ENCODE measurements at regions not wholly inside any gene's neighbourhood (a gene's known extent, or its start where the extent isn't known, plus 50 kb on each side); places are given as distances from the start of the nearest gene placed in this dataset.
"Not testable (repeated sequence)": the region's sequence is repeated elsewhere in the genome, so short reads cannot be mapped to it uniquely, and the experiment has no call there.

DNA sequence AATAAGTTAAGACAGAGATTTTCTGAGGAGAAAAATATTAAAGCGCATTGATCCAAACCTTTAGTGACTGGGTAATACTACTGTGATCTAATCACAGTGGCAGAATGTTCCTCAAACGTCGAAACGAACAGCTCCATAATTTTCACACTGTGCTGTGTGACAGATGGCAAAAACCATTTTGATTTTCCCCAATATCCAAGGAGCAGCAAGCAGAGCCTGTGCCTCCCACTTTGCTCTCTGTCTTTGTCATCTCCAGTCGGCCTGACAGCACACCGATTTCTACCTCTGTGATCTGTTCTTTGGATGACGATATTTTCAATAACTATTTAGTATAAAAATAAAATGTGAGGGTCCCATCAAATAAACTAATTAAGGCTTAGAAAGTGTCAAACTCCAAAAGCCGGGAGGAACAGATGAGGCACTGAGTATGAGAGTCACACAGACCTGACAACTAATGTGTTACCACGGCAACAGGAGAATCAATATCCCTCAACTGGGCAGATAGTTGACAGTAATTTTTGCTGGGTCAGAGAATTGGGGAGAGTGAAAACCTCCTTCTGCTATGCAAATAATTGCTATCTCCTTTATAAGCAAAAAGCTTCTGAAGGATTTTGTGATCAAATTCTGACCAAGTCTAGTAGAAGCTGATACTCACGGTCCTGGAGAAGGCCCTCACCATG, 489.1 kb upstream of the CFAP20DC start:
- DNase-seq: no peak

DNA sequence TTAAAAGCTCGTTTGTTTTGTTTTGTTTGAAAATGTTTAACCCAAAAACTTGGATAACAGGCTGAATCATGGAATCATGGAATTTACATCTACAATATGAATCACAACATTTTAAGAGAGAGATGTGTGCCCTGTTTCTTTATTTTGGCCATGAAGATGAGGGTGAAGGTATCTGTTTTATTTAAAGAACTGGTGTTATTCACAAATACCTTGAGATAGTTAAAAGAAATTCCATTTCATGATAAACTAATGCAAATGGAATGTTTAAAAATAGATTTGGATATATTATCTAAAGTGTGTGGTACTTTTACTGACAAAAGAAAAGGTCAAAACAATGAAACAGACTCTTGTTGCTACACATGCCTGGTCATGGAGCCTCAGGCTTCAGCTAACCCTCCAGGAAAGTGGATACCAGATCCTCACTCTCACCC, 486.0 kb upstream of the CFAP20DC start:
- DNase-seq: no peak

DNA sequence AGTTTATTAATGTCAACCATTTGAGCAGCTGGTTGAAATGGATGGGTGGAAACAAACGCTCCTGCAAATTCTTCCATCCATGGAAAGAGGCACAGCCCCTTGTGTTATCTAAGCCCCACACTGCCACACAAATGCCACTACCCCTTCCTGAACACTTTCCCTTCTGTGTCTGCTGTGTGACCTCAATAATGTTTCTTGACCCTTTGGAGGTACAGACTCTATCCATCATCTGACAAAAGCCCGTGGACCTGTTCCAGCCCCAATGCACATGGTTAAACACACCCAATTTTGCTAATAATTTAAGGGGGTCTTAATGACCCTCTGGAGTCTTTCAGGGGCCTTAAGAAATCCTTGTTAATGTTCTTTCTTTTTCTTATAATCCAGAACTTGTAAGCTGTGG, 482.2 kb upstream of the CFAP20DC start:
- DNase-seq: no peak

- no peak for DNase-seq
Measured at GRCh38 chr3:59531066-59531745, 481.4 kb upstream of the CFAP20DC start.

DNA sequence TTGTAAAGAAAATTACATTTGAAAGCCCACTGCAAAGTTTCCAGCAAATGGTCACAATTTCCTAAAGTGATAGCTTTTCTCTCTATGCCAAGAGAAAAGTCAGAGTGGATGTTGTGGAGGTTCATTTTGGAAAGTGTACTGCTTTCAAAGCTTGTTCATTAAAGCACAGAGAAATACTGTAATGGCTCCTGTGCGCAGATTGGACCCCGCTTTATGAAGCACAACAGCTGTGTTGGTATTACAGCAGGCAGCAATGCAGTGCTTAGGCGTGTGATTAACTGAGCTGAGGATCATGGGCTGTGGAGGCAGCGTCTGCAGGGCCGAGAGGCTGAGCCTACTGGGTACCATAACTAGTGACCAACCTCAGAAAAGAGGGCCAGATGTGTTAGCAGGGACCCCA, 478.4 kb upstream of the CFAP20DC start:
- no peak for DNase-seq

GRCh38 chr3:59527493-59527892, 477.7 kb upstream of the CFAP20DC start:
- no peak for DNase-seq

- DNase-seq: no peak
Measured at GRCh38 chr3:59526999-59527398, 477.2 kb upstream of the CFAP20DC start.

DNA sequence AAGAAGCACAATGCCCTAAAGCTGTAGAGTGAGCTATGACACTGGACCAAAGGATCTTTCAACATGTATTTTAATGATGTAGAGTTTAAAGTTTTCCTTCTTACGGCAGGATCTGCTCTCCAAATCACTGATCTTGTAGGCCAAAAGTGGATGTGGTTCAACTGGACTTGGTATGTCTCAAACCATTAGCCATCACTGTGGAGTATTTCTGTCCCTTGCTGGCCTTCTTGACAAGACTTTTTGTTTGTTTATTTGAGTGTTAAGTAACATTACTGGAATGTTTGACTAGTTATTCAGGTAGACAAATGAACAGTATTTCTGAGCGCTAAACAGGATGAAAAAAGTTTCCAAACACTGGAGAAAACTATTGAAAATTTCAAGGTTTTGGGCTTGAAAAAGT, 472.7 kb upstream of the CFAP20DC start:
- DNase-seq: no peak

GRCh38 chr3:59519094-59519493, 469.3 kb upstream of the CFAP20DC start:
- DNase-seq: no peak

GRCh38 chr3:59518283-59519055, 468.6 kb upstream of the CFAP20DC start:
- DNase-seq: no peak

- no peak for DNase-seq
Measured at GRCh38 chr3:59517388-59517787, 467.6 kb upstream of the CFAP20DC start.

DNA sequence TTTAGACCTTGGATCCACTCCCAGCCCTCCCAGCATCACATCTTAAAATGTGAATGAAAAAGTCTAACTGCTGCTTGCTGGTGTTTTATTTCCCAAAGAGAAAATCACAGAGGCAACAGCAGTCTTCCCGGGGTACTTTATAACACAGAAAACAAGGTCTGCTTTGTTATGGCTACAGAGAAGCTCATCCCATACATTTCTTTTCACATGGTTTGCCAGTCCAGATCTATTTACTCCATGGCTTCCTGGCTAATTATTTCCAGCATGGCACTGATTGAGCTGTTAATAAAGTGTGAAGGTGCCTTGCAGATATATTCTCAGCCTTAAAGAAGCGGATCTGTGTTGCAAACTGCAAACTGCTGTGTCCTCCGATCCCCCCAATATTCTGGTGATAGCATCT, 466.1 kb upstream of the CFAP20DC start:
- no peak for DNase-seq

- DNase-seq: no peak
Measured at GRCh38 chr3:59514865-59515482, 465.1 kb upstream of the CFAP20DC start.

DNA sequence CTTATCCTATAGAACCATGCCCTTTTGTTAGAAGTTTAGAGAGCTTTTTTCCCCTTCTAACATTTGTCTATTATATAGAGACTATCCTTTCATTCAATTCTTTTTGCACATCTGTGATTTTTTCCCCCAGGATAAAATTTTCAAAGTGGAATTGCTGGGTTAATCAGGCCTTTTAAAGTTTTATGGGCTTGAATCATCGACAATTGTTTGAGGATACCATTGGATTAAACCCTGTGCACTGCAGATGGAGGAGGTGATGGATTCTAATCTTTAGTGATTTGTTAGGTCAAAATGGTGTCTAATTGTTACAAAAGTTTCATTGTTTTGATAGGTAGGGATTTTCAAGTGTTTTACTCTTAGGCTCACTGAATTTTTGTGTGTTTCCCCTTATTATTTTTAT, 463.7 kb upstream of the CFAP20DC start:
- DNase-seq: no peak

GRCh38 chr3:59512066-59512465, 462.2 kb upstream of the CFAP20DC start:
- DNase-seq: no peak

DNA sequence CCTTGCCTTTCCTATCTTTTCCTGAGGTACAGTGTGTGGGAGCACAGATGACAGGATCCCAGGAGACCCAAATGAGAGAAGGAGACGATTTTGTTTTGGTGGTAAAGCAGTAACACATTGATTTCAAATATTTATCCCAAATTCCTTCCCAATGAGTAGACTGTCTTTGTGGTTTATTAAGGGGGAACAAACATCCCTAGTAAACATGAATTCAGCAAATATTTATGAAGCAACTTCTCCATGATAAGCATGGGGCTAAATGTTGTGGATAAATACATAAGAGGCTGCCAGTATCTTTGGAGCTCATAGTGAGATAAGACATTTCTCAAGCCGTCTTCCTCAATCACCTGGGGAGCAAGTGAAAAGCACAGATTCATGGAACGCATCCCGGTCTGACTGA, 460.8 kb upstream of the CFAP20DC start:
- no peak for DNase-seq

DNA sequence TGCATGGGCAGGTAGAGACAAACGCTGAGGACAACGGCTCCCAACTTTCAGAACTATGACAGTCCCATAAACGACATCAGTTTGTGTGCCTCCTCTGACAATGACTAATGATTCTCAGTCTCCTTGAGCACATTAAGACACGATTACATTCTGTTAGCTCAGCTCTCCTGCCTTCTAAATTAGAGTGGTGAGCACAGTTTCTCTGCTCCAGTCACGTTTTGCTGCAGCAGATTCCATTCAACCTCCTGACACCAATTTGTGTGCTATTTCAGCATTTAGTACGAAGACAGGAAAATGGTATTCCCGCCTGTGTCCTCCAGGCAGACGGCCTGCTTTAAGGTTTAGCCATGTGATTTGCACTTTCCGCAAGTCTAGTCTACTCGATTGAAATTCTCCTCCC, 458.4 kb upstream of the CFAP20DC start:
- DNase-seq: peak; percentile 23

- no peak for DNase-seq
Measured at GRCh38 chr3:59506191-59506590, 456.4 kb upstream of the CFAP20DC start.

- no peak for DNase-seq
Measured at GRCh38 chr3:59503441-59503840, 453.6 kb upstream of the CFAP20DC start.

DNA sequence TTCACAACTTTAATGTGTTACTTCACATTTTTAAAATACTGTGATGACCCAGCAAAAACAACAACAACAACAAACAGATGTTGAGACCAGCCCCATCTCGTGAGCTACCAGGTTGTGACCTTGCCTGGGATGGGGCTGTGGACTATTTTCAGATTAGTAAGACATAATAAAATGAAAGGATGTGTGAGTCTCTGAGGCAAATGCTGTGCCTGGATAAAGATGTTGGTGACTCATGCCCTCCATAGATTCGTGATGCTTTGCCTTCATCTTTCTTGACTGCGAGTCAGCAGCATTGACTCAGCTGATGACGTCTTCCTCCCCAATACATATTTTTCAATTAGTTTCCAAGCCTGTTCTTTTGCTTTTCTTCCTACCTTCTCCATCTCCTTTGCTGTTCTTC, 453.0 kb upstream of the CFAP20DC start:
- DNase-seq: no peak

DNA sequence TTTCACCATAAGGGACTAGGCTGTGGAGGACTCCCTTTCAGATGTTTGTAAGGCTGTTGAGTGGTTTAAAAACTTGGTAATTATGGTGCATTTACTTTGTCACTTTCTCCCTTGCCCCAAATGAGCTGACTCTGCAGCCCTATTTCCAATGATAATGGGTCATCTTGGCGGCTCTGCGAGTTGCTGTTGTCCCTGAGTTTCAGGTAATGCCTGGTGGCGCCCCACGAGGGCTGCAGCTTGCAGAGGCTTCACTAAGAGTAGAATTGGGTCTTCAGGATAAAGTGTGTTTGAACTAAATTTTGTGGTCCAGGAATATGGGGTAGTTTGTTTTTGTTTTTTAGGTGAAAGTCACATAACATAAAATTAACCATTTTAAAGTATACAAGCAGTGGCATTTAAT, 450.1 kb upstream of the CFAP20DC start:
- no peak for DNase-seq

- no peak for DNase-seq
Measured at GRCh38 chr3:59499000-59499399, 449.2 kb upstream of the CFAP20DC start.

DNA sequence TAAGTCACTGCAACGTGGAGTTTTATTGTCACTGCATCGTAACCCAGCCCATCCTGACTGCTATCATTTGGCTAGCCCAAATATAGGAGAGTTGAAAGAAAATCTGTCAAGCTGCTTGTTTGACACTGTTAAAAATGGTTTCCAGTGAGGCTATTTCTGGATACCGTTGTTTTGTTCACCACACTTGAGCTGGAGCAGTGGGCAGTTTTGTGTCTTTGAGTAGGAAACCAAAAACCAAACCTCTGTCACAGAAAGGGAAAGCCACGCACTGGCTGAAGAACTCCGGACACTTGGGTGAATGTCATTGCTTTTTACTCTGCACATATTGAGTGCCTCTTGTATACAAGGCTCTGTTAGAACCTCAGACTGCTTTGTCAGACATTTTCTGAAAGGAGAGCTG, 446.4 kb upstream of the CFAP20DC start:
- DNase-seq: no peak

DNA sequence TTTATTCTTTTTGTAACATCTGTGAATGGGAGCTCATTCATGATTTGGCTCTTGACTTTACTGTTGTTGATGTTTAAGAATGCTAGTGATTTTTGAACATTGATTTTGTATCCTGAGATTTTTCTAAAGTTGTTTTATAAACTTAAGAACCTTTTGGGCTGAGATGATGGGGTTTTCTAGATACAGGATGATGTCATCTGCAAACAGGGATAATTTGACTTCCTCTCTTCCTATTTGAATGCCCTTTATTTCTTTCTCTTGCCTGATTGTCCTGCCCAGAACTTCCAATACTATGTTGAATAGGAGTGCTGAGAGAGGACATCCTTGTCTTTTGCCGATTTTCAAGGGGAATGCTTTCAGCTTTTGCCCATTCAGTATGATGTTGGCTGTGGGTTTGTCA, 445.1 kb upstream of the CFAP20DC start:
- DNase-seq: not testable (repeated sequence)

All from NCI-H2227 treated with DMSO at 0.1 percent for 48 hours (cell line).